Hepatocyte (in vitro differentiated cells): ENCODE measurements at regions not wholly inside any gene's neighbourhood (a gene's known extent, or its start where the extent isn't known, plus 50 kb on each side); places are given as distances from the start of the nearest gene placed in this dataset.

Experiments
- DNase-seq: peaks from one replicate; pipeline ENCODE4 v3.0.0-alpha.2; 2016; ENCODE audit warnings: low spot score
- H2AFZ ChIP-seq: fragments of 200-600 bp; sonication (generic); 2 replicates; pipeline ENCODE4 v1.6.0; 2016; ENCODE audit warnings: antibody characterized with exemption, mild to moderate bottlenecking
- H3K27ac ChIP-seq: fragments of 200-600 bp; sonication (generic); 2 replicates; pipeline ENCODE4 v1.5.1; 2016; ENCODE audit warnings: mild to moderate bottlenecking
- H3K27me3 ChIP-seq: fragments of 200-600 bp; sonication (generic); 2 replicates; pipeline ENCODE4 v1.6.1; 2016
- H3K36me3 ChIP-seq: fragments of 200-600 bp; sonication (generic); replicated peaks from 2 replicates; pipeline ENCODE4 v1.5.1; 2016; ENCODE audit warnings: low read depth; ENCODE audit not compliant: insufficient read depth
- H3K4me1 ChIP-seq: fragments of 200-600 bp; sonication (generic); 2 replicates; pipeline ENCODE4 v1.5.1; 2016; ENCODE audit warnings: mild to moderate bottlenecking, moderate library complexity; ENCODE audit not compliant: insufficient read depth
- H3K4me2 ChIP-seq: fragments of 200-600 bp; sonication (generic); 2 replicates; pipeline ENCODE4 v1.6.0; 2016
- H3K4me3 ChIP-seq: fragments of 200-600 bp; sonication (generic); 2 replicates; pipeline ENCODE4 v1.5.1; 2016; ENCODE audit warnings: mild to moderate bottlenecking
- H3K79me2 ChIP-seq: fragments of 200-600 bp; sonication (generic); 2 replicates; pipeline ENCODE4 v1.6.0; 2017; ENCODE audit warnings: mild to moderate bottlenecking
- H3K9me2 ChIP-seq: fragments of 200-600 bp; sonication (generic); replicated peaks from 2 replicates; pipeline ENCODE4 v1.6.0; 2017; ENCODE audit warnings: mild to moderate bottlenecking; ENCODE audit not compliant: insufficient read depth
- H3K9me3 ChIP-seq: fragments of 200-600 bp; sonication (generic); 2 replicates; pipeline ENCODE4 v1.5.1; 2016; ENCODE audit warnings: low read depth, mild to moderate bottlenecking
- H4K20me1 ChIP-seq: fragments of 200-600 bp; sonication (generic); 2 replicates; pipeline ENCODE4 v1.6.0; 2016; ENCODE audit warnings: mild to moderate bottlenecking; ENCODE audit not compliant: insufficient read depth, poor library complexity, severe bottlenecking
- CTCF ChIP-seq: fragments of 200-600 bp; sonication (generic); IDR thresholded peaks from 2 replicates; pipeline ENCODE4 v1.5.1; 2016; ENCODE audit warnings: antibody characterized with exemption, mild to moderate bottlenecking; ENCODE audit not compliant: poor library complexity
- EZH2 ChIP-seq: fragments of 200-600 bp; sonication (generic); IDR thresholded peaks from 2 replicates; pipeline ENCODE4 v1.6.1; 2016; ENCODE audit warnings: antibody characterized with exemption, mild to moderate bottlenecking, borderline replicate concordance
- EZH2phosphoT487 ChIP-seq: fragments of 200-600 bp; sonication (generic); IDR thresholded peaks from one replicate; pipeline ENCODE4 v1.6.1; 2018; ENCODE audit warnings: antibody characterized with exemption, mild to moderate bottlenecking, low read depth, moderate library complexity; ENCODE audit not compliant: unreplicated experiment, severe bottlenecking
- WGBS: methylation state at CpG from one replicate; pipeline ENCODE4 v1.1.6; 2016; ENCODE audit warnings: low lambda C conversion rate; ENCODE audit errors: missing lambda C conversion rate; 5-methylcytosine and 5-hydroxymethylcytosine counted together

GRCh38 chr2:156647377-156648010 is 211.3 kb downstream of the GPD2 start:
- no peaks in the 10 kb centered on the region for H3K9me2 ChIP-seq
- no peaks in the 10 kb centered on the region for H3K4me1 ChIP-seq
- H3K27me3 ChIP-seq = no peaks in the 10 kb centered on the region
- H3K79me2 ChIP-seq = no peaks in the 10 kb centered on the region
- 85% methylated on average over 6 of the region's 6 CpGs for WGBS
- H3K9me3 ChIP-seq = no peaks in the 10 kb centered on the region
- H3K4me3 ChIP-seq = no peak overlapping the region
- H3K27ac ChIP-seq = no peak overlapping the region
- H4K20me1 ChIP-seq = no peaks in the 10 kb centered on the region
- TF ChIP-seq EZH2 = no peak
- no peak for TF ChIP-seq CTCF
- no peak for TF ChIP-seq EZH2phosphoT487
- no peak overlapping the region for H2AFZ ChIP-seq
- H3K4me2 ChIP-seq = no peak overlapping the region
- no peak for DNase-seq
- H3K36me3 ChIP-seq = no peaks in the 10 kb centered on the region

- TF ChIP-seq EZH2 = no peak
- TF ChIP-seq CTCF = no peak
- TF ChIP-seq EZH2phosphoT487 = no peak
- Histone ChIP-seq H3K27ac (no peak overlapping the region), H3K4me1 (no peaks in the 10 kb centered on the region), H2AFZ (no peak overlapping the region), H4K20me1 (no peaks in the 10 kb centered on the region), H3K4me2 (no peak overlapping the region), H3K79me2 (no peaks in the 10 kb centered on the region), H3K4me3 (no peak overlapping the region), H3K9me3 (no peaks in the 10 kb centered on the region), H3K36me3 (no peaks in the 10 kb centered on the region), H3K9me2 (no peaks in the 10 kb centered on the region), H3K27me3 (no peaks in the 10 kb centered on the region)
- DNase-seq = no peak
Measured at GRCh38 chr2:156648522-156648921, 212.3 kb downstream of the GPD2 start.

- Histone ChIP-seq H4K20me1 (no peaks in the 10 kb centered on the region), H3K4me2 (no peak overlapping the region), H3K27ac (no peak overlapping the region), H3K27me3 (no peaks in the 10 kb centered on the region), H3K9me3 (no peaks in the 10 kb centered on the region), H3K9me2 (no peaks in the 10 kb centered on the region), H3K4me1 (no peaks in the 10 kb centered on the region), H3K4me3 (no peak overlapping the region), H3K79me2 (no peaks in the 10 kb centered on the region), H2AFZ (no peak overlapping the region), H3K36me3 (no peaks in the 10 kb centered on the region)
- TF ChIP-seq EZH2 (no peak), EZH2phosphoT487 (no peak), CTCF (no peak)
- DNase-seq = peak; percentile 19
- WGBS = 93% methylated on average over 1 of the region's 1 CpG
Measured at GRCh38 chr2:156649596-156649995, 213.4 kb downstream of the GPD2 start.

GRCh38 chr2:156652691-156653090 is 216.5 kb downstream of the GPD2 start:
- DNase-seq = no peak
- Histone ChIP-seq H3K79me2 (no peaks in the 10 kb centered on the region), H3K27ac (no peak overlapping the region), H3K36me3 (no peaks in the 10 kb centered on the region), H3K4me1 (no peaks in the 10 kb centered on the region), H3K4me2 (no peak overlapping the region), H3K9me2 (no peaks in the 10 kb centered on the region), H3K9me3 (no peaks in the 10 kb centered on the region), H3K4me3 (no peak overlapping the region), H2AFZ (no peak overlapping the region), H3K27me3 (no peaks in the 10 kb centered on the region), H4K20me1 (no peaks in the 10 kb centered on the region)
- TF ChIP-seq EZH2 = no peak
- no peak for TF ChIP-seq EZH2phosphoT487
- no peak for TF ChIP-seq CTCF
